RPMI8226 (cell line): ENCODE measurements at regions not wholly inside any gene's neighbourhood (a gene's known extent, or its start where the extent isn't known, plus 50 kb on each side); places are given as distances from the start of the nearest gene placed in this dataset.

ENCODE experiments used
- DNase-seq: peaks from one replicate; pipeline ENCODE4 v3.0.0-alpha.2; 2015

DNA sequence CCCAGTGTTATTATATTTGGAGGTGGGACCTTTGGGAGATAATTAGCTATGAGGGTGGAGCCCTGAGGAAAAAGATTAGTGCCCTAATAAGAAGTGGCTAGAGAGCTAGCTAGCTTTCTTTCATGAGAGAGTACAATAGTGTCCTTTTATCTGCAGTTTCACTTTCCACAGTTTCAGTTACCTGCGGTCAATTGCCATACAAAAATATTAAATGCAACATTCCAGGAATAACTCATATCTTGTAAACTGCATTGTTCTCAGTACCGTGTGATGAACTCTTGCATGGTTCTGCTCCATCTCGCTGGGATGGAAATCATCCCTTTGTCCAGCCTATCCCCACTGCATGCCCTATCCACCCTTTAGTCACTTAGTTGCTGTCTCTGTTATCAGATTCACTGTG is 201.6 kb downstream of the RWDD3 start:
- DNase-seq: no peak

DNA sequence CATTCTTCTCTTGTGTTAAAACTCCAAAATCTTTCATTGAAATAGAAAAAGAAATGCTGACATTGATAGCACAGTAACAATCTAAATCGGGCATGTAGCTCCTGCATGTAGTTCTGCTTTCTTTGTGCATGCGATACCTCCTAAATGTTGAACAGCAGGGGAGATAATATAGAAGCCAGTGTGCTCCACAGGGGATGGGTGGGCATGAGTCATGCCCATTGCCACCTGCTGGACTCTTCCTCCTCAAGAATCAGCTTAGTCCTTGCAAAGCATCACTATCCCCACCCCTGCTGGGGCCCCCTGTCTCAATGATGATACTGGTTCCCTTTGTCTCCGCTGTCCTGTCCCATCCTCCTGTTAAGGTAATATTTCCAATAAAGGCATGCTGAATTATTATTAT is 203.0 kb downstream of the RWDD3 start:
- DNase-seq: no peak

DNA sequence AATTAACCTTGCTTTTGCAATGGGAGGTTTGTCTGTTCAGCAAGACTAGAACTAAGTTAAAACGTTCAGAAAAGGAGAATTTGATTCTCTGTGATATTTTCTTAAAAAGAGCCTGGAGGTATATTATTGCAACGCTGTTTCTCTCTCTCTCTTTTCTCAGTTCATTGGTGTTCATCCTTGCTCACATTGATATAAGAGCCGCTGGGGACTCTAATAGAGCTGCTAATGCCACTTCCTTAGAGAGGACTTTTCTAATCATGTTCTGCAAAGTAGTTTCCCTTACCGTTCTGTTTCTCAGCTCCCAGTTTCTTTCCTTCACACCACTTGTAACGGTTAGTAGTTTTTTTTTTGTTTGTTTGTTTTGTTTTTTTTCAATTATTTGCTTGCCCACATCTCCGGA is 203.8 kb downstream of the RWDD3 start:
- DNase-seq: no peak

DNA sequence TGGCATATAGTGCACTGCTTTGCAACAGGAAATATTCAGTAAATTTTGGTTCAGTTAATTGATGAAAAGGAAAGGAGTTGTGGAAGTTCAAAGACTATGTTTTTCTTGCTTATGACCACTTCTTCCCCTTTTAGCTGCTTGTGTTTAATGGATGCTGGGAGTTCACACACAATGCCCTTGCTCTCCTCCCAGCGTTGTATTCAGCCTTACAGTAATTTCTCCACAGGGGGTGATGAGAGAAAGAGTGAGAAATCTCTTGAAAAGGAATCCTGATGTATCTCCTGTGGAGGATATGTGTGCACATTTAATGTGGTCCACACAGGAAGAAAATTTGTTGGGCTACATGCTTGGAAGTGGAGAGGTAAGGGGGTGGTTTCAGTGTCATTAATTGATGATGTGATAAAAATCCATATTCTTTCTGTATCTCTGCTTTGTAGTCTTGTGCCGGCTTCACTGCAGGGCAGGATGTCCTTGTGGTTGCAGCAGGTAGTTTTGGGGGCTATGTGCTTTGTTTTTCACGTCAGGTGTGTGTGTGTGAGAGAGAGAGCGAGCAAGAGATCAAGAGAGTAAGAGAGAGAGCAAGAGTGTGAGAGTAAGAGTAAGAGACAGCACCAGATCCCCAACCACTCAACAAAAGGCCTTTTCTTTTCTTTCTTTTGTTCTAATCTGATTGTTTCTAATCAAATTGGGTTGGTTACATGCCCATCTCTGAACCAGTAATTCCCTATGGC is 204.4 kb downstream of the RWDD3 start:
- DNase-seq: no peak

DNA sequence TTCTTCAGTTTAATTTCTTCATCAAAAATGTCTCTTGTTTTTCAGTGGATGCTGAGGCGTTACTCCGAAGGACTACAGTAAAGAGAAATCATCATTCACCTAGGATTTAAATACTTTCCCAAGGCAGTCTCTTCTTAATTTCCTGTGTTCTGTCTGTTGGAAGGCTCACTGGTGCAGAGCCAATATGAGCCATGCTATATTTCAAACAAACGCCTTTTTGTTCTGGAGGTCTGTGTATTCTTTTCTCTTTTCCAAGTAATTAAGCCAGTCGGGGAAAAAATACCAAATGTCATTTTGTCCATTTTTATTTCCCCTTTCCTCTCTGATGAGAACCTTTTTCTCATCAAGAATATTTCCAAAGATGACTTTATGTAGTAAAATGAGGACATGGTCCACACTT is 206.5 kb downstream of the RWDD3 start:
- no peak for DNase-seq

DNA sequence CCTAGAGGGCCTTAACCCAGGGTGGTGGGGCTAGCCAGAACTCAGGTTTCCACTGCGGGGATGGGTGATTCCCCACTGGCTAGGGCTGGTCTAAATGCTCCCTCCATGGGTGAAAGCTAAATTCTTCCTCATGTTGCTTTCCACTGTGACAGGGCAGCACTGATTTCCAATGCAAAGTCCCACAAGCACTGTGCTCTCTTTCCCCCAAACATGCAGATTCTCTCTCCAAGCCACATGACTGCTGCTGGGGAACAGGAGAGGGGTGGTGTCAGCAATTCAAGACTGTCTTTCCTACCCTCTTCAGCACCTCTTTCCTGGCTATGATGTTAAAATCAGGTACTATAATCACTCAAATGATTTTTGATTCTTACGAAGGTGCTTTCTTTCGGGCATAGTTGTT is 215.5 kb downstream of the RWDD3 start:
- DNase-seq: no peak

DNA sequence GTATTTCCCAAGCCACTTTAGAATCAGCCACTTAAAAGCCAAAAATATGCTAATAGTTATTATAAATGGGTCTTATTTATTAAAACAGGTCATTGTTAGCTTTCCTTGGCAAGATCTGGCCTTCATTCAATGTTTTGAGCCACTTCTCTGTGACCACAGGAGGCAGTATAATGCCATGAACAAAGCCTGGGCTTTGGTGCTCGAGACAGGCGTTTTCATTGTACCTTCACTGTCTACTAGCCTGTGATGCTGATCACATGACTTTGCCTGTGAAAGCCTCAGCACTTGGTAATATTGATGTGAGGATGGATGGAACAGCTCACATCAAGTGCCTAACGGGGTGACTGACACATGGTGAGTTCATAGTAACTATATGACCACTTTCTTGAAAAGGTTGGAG is 217.0 kb downstream of the RWDD3 start:
- peak; percentile 5 for DNase-seq

DNA sequence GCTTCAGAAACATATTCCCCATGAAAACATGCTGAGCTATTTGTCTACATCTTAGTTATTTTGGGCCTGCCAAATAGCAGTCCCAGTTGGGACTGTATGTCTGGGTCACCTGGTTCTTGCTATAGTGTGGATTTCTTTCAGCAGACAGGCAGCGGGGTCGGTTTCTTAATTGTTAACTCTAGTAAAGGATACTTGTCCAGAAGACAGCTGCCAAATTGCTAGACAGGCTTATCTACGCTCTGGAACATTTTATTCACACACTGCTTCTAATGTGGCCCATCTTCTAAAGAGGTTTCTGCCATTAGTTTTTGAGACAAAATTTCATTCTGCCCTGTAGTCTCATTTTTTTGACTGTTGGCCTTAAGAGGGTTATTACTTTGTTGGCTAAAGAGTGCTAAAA is 217.9 kb downstream of the RWDD3 start:
- no peak for DNase-seq

DNA sequence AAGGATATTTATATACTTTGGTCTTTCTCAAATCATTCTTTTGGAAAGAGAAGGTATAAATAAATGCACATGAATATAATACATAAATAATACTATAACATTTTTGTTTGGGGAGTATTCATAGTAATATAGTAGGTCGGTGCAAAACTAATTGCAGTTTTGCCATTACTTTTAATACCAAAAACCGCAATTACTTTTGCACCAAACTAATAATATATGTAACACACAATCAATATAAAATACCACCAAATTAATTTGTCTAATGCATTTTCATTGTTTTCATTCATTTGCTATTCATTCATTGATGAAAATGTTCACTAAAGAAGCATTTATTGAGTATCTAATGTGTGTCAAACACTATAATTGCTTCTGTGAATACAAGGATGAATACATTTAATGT is 219.0 kb downstream of the RWDD3 start:
- DNase-seq: no peak

DNA sequence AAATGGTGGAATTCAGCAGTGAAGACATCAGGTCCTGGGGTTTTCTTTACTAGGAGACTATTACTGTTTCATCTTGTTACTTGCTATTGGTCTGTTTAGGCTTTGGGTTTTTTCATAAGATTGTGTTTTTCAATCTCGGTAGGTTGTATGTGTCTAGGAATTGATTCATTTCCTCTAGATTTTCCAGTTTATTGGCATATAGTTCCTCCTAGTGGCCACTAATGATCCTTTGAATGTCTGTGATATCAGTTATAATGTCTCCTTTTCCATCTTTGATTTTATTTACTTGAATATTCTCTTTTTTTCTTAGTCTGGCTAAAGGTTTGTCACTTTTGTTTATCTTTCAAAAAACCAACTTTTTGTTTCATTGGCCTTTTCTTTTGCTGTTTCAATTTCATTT is 233.0 kb downstream of the RWDD3 start:
- DNase-seq: no peak

DNA sequence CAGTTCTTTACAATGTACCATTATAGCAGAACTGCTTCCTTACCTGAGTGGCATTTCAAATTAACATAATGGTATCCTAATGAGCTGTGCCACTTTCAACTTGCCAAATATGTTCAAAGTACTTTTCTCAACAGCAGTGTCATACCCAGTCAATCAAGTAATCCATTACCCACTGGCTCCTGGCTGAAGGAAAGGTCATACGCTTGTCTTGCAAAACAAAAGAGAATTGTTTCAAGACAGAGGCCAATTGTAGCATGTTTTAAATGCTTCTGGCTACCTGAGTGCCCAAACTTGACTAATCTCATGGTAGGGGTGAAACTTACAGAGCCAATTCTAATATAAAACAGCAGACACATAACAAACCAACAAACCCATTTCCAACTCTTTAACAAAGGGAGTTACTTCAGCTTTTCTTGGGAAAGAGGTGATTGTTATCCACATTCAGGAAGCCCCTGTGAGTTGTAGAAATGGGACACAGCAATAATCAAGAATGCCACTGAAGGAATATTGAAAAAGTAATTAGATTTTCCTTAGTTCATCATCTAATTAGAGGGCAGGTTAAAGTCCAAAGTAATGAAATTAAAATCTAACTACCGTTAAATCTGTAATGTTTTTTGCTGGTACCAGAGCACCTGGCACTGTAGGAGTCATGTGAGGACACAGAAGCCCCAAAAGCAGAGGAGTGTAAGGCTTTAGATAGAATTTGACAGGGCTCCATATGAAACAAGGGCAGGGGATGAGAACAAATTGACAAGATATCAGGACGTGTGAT is 241.9 kb downstream of the RWDD3 start:
- no peak for DNase-seq

DNA sequence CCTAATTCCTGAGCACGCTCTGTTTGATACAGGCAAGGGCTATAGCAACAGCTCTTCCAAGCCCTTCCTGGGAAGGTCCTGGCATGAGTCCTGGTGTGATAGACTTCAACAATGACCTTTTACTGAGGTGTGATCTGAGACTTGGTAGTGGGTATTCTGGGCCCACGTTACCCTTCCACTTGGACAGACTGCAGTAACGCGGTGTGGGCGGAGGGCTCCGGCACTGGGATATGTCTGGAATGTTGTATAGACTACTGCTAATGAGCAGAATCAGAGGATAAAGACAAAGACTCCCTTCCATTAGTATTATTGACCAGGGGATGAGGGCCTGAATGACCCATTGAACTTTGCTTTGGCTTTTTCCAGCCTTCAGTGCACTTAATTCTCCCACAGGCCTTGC is 262.3 kb downstream of the RWDD3 start:
- DNase-seq: no peak

DNA sequence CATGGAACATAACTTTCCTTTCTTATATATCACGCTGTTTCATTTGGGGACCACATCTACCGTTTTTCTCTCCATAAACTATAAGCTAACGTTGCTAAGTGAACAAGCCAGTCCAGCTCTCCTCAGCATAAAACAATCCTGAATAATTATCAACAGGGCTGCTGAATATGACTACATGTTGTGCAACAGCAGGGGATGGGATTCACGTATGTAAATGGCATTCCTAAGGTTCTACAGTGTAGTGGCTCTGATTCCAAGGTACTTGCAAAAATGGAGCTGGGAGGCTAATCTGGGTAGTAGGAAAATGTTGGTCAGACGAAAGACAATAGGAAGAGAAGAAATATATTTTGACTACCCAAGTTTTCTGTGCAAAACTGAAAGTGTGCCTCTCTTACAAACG is 262.8 kb downstream of the RWDD3 start:
- no peak for DNase-seq

DNA sequence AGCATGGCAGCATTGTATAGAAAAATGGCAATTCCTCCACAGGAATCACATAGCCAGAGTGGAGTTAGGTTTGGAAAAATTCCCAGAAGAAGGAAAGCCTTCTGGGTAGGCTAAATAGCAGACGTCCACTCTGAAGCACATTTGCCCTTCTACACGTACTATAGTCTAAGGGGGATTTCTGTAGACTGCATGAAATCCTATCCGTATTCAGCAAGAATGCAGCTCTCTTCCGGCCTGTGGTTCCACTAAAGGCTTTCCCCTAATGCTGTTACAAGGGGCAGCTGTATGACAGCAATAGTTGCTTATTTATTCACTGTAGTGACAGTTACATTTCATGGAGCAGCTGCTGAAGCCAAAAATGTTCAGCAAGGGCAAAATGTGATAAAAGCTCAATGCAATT is 263.6 kb downstream of the RWDD3 start:
- DNase-seq: no peak

DNA sequence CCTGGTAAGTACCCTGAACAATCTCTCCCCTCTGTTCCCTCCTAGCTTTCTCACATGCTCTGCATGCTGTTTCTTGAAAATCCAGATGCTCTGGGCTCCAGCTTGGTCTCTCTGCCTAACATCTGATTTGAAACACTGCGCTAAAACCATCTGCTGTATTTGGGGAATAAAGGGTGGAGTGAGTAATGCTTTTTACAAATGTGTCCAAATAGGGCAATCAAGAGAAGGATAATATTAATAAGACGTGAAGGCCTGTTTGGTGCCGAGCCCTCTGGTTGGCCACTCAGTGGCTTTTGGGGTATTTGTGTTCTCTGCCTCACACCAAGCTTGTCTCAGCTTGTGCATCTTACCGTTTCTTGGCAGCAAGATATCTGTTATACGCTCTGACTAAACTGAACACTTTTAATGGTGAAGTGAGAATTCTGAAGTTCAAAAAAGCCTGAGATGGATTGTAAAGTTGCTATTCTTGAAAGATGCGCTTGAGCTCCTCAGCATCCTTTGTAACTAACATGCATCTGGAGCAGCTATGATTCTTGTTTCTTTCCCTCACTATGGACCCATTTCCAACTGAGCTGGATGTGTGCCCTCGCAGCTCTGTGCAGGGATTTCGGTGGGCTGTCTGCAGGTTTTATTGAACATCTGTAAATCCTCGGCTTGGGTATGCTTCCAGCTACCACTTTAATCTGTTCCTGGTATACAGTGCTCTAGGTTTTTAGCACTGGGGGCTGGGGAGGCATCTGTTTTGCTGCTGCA is 269.4 kb downstream of the RWDD3 start:
- no peak for DNase-seq

DNA sequence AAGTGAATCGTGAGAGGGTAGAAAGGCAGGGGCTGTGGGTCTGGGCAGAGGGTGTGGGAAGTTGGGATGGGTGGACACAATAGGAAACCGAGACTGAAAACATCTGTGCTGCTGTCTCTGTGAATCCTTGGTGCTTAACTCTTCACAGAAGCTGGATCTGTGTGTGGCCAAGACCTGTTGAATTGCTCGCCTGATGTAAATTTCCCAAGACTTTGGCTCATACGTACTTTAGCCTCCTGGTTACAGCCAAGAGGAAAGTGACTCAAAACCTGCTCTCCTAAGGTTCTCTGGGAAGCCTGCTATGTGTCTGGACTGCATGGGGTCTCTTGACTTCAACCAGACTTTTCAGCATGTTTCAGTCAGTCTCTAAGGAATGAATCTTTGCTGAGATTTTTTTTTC is 270.3 kb downstream of the RWDD3 start:
- no peak for DNase-seq

DNA sequence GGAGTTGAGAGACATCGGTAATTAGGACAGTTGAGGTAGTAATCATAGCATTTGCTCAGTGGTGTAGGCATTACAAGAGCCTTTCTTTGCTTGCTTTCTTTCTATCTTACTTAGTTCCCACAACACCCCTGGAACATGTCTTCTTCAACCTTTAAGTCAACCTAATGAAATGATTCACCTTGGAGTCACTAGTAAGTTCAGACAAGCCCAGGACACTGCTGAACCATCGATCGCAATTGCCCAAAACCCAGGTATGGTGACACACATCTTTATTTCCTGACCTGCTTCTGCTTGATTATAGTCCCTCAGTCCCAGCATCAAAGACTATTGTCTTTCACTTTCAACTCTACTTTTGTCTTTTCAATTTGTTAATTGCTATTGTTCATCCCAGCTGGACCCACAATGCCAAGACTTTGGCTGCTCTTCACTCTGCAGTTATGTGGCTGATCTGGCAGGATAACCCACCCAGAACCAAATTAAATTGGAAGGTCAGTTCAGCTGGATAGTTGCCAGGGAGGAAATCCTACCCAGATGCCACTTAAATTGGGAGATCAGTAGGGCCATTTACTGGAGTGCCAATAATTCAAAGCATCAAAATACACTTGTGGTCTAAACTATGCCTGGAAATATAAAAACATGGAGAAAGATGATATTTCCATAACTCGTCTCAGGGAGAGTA is 272.9 kb downstream of the RWDD3 start:
- DNase-seq: no peak

DNA sequence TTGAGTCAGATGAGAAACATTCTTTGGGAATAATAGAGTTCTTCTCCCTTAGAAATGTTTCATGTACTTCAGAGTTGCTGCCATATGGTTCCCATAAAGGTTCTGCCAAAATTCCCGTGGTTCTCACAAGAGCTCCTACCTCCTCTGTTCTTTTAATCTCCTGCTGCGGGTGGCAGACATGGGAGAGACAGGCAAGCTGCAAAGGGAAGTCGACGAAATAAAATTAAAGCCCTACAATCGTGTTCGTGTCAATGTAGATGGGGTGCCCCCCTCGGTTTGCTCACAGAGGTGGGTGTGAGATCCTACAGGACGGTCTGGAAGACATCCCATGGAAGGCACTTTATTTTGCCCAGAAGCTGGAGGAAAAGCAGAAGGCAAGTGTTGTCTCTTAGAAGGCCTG is 276.0 kb downstream of the RWDD3 start:
- no peak for DNase-seq

DNA sequence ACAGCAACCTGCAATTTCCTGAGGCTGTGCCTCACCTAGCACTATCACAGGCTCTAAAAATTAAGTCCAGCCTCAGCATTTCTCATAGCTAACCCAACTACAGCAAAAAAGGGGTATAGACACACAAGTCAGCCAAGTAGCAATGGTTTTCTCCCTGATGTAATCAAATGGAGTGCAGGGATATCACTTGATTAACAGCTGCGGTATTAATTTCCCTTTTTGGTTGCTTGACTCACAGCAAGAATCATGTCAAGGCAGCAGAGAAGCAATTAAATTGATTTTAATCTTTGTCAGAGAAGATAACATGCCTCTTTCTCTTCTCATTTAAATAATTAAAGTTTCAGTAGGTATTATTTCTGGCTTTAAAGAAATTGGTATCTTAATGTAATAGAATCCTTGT is 278.9 kb downstream of the RWDD3 start:
- DNase-seq: no peak

DNA sequence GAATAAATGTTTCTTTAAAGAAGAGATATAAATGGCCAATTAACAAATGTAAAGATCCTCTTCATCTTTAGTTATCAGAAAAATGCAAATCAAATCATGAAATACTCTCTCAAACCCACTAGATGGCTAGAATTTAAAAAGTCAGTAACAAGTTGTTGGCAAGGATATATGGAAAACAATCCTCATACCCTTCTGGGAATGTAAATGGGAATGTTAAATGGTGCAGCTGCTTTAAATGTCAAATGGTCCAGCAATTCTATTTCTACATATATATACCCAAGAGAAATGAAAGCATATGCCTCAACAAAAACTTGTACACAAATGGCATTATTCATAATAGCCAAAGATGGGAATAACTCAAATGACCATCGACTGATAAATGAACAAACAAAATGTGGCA is 283.5 kb downstream of the RWDD3 start:
- no peak for DNase-seq

DNA sequence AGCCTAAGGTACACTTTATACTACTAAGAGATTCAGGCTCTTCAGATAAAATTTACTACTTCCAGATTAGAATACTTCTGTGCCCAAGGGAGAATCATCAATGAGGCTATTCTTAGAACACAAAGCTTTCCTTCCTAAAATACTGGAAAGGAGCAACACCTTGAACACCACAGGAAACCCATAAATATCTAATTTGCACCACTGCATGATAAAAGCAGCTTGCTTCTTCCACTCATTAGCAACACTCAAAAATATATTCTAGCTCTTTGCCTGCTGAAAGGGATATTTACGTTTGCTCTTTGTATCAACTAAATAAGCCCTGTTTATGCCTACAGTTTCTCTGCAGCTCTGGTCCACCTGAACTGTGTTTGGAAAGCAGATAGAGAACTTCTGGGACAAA is 284.3 kb downstream of the RWDD3 start:
- no peak for DNase-seq

DNA sequence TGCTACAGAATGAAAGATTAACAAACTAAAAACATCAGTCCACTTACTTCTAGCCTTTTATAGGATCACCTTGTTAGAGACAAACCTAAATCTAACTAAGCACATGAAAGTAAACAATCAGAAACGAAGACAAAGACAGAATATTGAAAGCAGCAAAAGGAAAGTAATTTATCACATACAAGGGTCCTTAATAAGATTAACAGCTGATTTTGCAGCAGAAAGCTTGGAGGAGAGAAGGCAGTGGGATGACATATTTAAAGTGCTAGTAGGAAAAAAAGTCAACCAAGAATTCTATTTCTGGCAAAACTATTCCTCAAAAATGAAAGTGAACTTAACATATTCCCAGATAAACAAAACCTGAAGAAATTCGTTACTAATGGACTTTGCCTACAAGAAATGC is 286.4 kb downstream of the RWDD3 start:
- DNase-seq: no peak

DNA sequence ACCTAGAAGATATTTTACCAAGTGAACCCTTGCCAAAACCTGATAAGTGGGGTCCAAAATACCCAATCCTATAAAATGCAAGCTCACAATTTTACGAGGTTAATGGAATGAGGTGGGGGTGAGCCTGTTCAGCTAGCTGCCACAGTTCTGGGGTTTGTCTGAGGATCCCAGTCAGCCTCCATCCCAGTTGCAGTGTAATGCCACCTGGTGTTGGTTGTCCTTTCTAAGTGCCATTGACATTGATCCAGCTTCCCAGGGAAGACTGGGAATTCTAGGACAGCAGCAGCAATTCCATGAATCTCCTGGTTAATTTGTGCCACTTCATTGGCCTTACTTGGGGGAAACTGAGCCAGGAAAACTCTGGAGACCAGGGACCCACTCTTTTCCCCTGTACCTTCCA is 298.3 kb downstream of the RWDD3 start:
- DNase-seq: no peak

DNA sequence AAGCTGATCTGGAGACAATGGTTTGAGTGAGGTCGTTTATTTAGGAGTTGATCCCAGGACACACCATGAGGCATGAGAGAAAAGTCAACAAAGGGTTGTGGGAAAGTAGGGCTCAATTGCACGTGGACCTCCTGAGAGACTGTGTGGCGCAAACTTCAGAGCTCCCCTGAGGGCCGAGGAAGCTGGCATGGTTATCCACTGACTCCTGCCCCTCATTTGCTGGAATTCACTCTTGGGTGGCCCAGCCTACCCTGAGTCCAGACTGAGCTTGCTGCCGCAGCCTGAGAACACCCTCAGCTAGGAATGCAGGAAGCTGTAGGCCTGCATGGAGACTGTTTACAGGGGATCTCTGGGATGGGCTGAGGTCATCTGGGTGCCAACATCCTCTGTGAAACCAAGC is 301.0 kb downstream of the RWDD3 start:
- no peak for DNase-seq
